Effector memory CD8-positive, alpha-beta T cell (primary cell): ENCODE measurements at regions not wholly inside any gene's neighbourhood (a gene's known extent, or its start where the extent isn't known, plus 50 kb on each side); places are given as distances from the start of the nearest gene placed in this dataset.

Experiments used
- ATAC-seq: fragments of 150-1000 bp; cut with Tn5 transposase; replicated peaks from 2 replicates; pipeline ENCODE4 v1.10.0; 2021; ENCODE audit warnings: mild to moderate bottlenecking, moderate library complexity
- DNase-seq, 3 experiments: peaks; one replicate each; pipeline ENCODE4 v3.0.0; 2021
- H3K27ac Mint-ChIP-seq, 2 donors: one replicate each; pipeline ENCODE4 v1.8.0; 2022; ENCODE audit warnings: mild to moderate bottlenecking in 2 of 2, mixed read lengths in 2 of 2, moderate library complexity in 2 of 2
- H3K27me3 Mint-ChIP-seq, 2 donors: one replicate each; pipeline ENCODE4 v1.8.0; 2022; ENCODE audit warnings: mixed read lengths in 2 of 2
- H3K36me3 Mint-ChIP-seq: one replicate; pipeline ENCODE4 v1.8.0; 2022; ENCODE audit warnings: mild to moderate bottlenecking, moderate library complexity, mixed read lengths; ENCODE audit not compliant: insufficient read depth
- H3K4me1 Mint-ChIP-seq, 2 donors: one replicate each; pipeline ENCODE4 v1.8.0; 2022; ENCODE audit warnings: low read depth in 2 of 2, mixed read lengths in 2 of 2
- H3K4me3 Mint-ChIP-seq, 2 donors: one replicate each; pipeline ENCODE4 v1.8.0; 2022; ENCODE audit warnings: mild to moderate bottlenecking in 2 of 2, mixed read lengths in 2 of 2, moderate library complexity in 2 of 2
- H3K9me3 Mint-ChIP-seq, 2 donors: one replicate each; pipeline ENCODE4 v1.8.0; 2022; ENCODE audit warnings: mixed read lengths in 2 of 2

DNA sequence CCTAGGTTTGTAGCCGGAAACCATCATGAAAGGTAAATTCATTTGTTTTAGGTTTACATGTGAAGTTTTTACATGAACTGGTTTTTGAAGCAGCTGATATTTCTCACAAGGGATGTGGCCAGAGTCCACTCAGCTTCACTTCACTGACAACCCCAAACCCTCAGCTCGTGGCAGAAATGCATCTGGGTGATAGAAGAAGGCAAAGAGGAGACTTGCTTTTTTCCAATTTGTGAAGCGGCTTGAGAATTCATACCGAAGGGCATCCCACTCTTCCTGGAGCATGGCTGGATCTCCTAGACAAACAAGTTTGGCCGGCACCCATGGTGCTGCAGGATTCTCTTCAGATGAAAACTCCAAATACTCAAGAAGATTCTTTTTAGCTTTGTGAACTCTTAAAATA lies 392.8 kb upstream of the CNR1 start:
- no peak overlapping the region for H3K4me3 Mint-ChIP-seq
- ATAC-seq: no peak
- no peak overlapping the region for H3K27ac Mint-ChIP-seq
- H3K27me3 Mint-ChIP-seq: peaks cover 2 to 12% of the 10 kb centered on the region in 2 donors
- peaks cover 2% of the 10 kb centered on the region for H3K36me3 Mint-ChIP-seq
- H3K9me3 Mint-ChIP-seq: no peaks in the 10 kb centered on the region
- H3K4me1 Mint-ChIP-seq: no peaks in the 10 kb centered on the region
- no peak for DNase-seq

DNA sequence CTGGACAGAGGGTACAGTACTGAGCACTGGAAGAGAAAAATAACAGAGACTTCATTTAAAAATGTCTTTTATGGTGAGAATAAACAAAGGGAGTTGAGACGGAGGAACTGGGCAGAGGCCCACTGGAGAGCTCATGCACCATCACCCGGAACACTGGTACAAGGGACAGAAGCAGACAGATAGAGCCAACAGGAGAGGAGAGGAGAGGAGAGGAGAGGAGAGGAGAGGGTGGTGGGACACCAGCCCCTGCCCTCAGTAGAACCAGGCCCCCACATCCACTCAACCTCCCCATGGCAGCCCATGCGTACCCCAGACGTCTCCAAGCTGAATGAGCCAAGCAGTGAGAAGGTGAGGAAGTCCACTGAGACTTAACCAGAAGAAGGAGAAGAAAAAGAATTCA lies 390.5 kb upstream of the CNR1 start:
- Mint-ChIP-seq H3K4me1 (no peaks in the 10 kb centered on the region), H3K9me3 (no peaks in the 10 kb centered on the region), H3K27ac (no peak overlapping the region), H3K4me3 (no peak overlapping the region), H3K36me3 (peaks cover 2% of the 10 kb centered on the region), H3K27me3 (peaks cover 0 to 12% of the 10 kb centered on the region in 2 donors)
- no peak for DNase-seq
- no peak for ATAC-seq

DNA sequence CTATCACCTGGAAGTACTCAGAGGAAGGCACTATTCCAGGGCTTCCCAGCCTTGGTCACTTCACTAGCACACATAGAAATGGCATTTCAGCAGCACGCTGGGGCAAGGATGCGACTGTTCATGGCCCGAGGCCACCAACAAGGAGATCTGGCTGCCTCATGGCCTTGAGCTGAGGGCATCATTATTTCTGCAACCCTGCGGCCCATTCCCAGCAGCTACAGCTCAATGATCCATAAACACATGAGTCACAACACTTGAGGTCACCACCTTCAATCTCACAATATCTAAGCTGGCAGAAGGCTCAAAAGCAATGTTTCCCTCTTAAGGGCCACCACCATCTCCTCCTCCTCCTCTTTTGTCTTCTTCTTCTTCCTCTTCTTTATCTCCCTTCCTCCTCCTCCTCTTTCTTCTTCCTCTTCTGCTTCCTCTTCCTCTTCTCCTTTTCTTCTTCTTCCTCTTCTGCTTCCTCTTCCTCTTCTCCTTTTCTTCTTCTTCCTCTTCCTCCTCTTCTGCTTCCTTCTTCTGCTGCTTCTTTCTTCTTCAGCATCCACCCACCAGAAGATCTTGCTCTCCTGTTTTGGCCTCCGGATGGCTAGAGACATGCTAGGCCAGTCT lies 382.9 kb upstream of the CNR1 start:
- DNase-seq: no peak
- Mint-ChIP-seq H3K4me3 (no peak overlapping the region), H3K4me1 (no peaks in the 10 kb centered on the region), H3K36me3 (no peaks in the 10 kb centered on the region), H3K27me3 (peaks cover 8 to 22% of the 10 kb centered on the region in 2 donors), H3K9me3 (no peaks in the 10 kb centered on the region), H3K27ac (no peak overlapping the region)
- no peak for ATAC-seq

DNA sequence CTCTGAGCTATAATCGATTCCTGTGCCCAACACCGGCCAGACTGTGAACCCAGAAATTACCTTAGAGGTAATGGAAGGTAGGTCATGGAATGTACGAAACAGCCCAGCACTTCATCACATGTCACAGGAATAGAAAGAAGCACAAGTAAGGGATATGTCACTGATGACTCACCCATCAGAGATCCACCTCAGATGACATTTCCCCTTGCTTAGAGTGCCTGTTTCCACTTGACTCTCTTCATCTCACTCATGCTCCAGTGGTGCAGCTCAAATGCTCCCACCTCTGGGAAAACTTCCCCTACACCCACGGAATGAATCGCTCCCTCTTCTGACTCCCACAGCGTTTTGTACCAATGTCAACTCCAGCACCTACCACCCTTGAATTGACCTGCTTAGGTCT lies 381.6 kb upstream of the CNR1 start:
- no peak overlapping the region for H3K4me3 Mint-ChIP-seq

DNA sequence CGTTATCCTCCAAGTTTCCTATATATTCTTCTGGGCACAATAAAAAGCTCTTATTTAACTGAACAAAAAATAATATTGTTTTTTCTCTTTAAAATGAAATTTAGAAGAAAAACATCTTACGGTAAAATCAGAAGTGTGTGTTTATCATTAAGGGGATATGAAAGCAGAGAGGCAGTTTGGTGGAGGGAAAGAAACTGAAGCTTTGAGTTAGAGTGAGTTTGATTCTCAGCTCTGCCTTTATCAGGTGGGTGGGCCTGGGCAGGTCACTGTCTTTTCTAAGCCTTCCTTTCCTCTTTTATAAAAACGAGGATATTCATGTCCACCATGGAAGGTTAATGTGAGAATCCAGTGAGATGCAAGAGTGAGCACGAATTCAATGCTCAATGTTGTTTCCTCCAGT lies 379.8 kb upstream of the CNR1 start:
- Mint-ChIP-seq H3K4me1 (no peaks in the 10 kb centered on the region), H3K4me3 (no peak overlapping the region), H3K27me3 (peaks cover 8 to 22% of the 10 kb centered on the region in 2 donors), H3K36me3 (no peaks in the 10 kb centered on the region), H3K27ac (no peak overlapping the region), H3K9me3 (no peaks in the 10 kb centered on the region)
- ATAC-seq (no peak), DNase-seq (no peak)

More for the DNA sequence above, 381.6 kb upstream of the CNR1 start:
- peaks cover 8 to 22% of the 10 kb centered on the region in 2 donors for H3K27me3 Mint-ChIP-seq
- H3K4me1 Mint-ChIP-seq: no peaks in the 10 kb centered on the region
- no peak overlapping the region for H3K27ac Mint-ChIP-seq
- no peaks in the 10 kb centered on the region for H3K36me3 Mint-ChIP-seq
- DNase-seq: no peak
- no peaks in the 10 kb centered on the region for H3K9me3 Mint-ChIP-seq
- no peak for ATAC-seq

DNA sequence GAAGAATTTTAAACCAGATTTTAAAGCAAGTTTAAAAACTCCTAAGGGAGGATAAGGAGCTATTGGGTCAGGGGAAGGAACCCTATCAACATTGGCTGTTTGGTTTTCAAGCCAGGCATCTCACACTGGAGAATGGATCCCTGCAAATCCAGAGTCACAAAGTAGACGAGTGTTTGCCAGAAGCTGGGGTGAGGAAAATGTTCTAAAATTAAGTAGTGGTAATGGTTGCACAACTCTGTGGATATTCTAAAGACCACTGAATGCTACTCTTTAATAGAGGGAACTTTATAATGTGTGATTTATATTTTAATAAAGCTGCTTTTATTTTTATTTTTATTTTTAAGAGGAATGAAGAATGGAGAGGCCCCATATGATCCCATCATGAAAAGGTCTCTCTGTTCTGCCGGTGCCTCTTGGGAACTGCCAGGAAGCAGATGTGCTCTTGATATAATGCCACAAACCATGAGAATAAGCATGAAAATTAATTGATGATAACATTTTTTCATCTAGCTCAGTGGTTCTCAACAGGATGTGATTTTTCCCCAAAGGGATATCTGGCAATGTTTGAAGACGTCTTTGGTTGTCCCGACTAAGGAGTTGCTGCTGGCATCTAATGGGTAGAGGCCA lies 379.0 kb upstream of the CNR1 start:
- H3K27me3 Mint-ChIP-seq: peaks cover 16 to 22% of the 10 kb centered on the region in 2 donors
- H3K4me1 Mint-ChIP-seq: no peaks in the 10 kb centered on the region
- DNase-seq: no peak
- ATAC-seq: no peak
- H3K9me3 Mint-ChIP-seq: no peaks in the 10 kb centered on the region
- no peak overlapping the region for H3K4me3 Mint-ChIP-seq
- H3K27ac Mint-ChIP-seq: no peak overlapping the region
- no peaks in the 10 kb centered on the region for H3K36me3 Mint-ChIP-seq

DNA sequence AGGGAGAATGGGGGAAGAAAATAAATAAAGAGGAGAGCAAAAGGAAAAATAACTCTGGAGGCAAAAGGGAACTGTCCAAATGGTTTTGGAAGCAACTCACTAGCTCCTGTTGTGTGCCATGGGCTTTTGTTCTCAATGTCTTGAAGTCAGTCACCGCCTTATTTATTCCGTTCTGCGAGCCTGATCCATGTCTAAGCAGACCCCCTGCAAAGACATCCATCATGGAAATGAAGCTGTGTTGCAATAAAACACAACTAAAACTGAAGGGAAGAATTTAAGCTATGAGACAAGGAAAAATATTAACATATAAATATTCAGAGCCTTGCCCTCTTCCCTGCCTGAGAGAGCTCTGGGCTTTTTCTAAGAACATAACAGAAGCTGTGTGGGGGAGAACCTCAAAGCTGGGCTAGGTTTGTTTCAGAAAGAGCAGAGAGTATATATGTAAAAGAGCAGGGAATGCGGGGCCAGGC lies 373.2 kb upstream of the CNR1 start:
- Mint-ChIP-seq H3K36me3 (no peaks in the 10 kb centered on the region), H3K27ac (no peak overlapping the region), H3K4me1 (no peaks in the 10 kb centered on the region), H3K9me3 (peaks cover 0 to under 1% of the 10 kb centered on the region in 2 donors), H3K4me3 (no peak overlapping the region), H3K27me3 (peaks cover 46 to 61% of the 10 kb centered on the region in 2 donors)
- ATAC-seq (no peak), DNase-seq (no peak)

DNA sequence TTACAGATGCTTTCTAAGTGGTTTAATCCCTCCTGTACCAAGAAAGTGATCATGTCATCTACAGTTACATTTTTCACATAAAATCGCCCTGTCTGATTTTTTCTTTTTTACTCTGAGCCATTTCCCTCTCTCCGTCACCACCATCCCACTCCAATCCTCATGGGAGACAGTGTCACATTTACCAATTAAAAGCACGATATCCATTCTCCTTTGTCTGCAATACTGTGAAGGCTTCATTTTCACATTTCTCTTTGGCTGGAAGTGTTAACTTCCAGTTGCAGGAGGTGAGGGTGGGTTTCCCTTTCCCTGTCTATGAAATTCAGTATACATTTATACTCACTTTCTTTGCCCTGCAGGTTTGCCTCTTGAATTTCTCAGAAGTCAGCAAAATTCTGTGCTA lies 372.7 kb upstream of the CNR1 start:
- Mint-ChIP-seq H3K36me3 (no peaks in the 10 kb centered on the region), H3K9me3 (peaks cover 0 to 1% of the 10 kb centered on the region in 2 donors), H3K4me3 (no peak overlapping the region), H3K4me1 (no peaks in the 10 kb centered on the region), H3K27ac (no peak overlapping the region), H3K27me3 (peaks cover 49 to 65% of the 10 kb centered on the region in 2 donors)
- ATAC-seq: no peak
- DNase-seq: no peak

DNA sequence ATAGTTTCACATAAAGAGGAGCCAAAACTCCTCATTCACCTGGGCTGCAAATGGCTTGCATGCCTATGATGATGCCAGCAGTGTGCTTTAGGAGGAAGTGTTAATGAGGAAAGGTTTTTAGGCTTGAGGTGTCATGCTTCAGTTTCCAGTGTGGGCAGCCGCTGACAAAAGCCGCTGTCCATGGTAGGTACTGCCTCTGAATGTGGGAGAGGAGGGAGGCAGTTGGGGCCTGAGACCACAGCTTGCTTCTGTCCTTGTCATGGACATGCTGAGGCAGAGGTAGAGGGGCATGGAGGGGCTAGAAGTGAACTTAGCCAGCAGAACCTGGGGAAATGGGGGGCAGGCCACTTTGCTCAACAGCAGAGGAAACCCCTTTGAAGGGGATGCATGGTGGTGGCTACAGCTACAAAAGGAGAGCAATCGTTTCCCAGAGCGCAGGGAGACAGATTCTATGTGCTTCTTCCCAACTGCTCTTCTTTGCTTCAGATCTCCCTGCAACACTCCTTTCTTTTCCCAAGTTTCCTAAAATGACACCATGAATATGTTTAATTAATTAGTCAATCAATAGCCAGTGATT lies 372.1 kb upstream of the CNR1 start:
- Mint-ChIP-seq H3K36me3 (no peaks in the 10 kb centered on the region), H3K9me3 (peaks cover 0 to 1% of the 10 kb centered on the region in 2 donors), H3K4me3 (no peak overlapping the region), H3K27ac (no peak overlapping the region), H3K27me3 (peaks cover 49 to 70% of the 10 kb centered on the region in 2 donors), H3K4me1 (no peaks in the 10 kb centered on the region)
- ATAC-seq: no peak
- no peak for DNase-seq

DNA sequence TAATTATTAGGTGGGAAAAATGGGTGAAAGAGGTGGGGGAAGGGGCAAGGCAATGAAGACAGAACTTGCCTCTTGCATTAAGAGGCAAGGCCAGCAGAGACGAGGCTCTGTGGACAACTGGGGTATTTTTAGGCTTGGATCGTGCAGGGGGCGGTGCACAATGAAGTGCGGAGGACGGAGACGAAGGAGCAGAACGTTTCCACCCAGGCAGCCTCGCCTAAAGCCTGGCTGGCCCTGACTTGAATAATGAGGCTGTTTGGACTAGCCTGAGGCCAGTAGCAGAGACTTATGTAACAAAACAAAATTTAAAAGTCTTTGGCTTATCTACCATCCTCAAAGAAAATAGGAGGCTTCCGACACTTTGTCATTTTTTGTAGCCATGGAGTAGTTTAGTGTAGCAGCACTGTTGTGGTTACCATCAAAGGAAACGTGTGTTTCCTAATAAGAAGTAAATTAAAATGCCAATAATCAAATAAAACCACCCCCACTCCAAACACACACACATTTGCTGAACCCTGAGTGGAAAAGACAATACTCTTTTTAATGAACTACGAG lies 370.0 kb upstream of the CNR1 start:
- DNase-seq (no peak), ATAC-seq (no peak)
- Mint-ChIP-seq H3K27me3 (peaks cover 49 to 74% of the 10 kb centered on the region in 2 donors), H3K4me1 (no peaks in the 10 kb centered on the region), H3K9me3 (peaks cover 0 to 1% of the 10 kb centered on the region in 2 donors), H3K27ac (no peak overlapping the region), H3K36me3 (no peaks in the 10 kb centered on the region), H3K4me3 (no peak overlapping the region)

DNA sequence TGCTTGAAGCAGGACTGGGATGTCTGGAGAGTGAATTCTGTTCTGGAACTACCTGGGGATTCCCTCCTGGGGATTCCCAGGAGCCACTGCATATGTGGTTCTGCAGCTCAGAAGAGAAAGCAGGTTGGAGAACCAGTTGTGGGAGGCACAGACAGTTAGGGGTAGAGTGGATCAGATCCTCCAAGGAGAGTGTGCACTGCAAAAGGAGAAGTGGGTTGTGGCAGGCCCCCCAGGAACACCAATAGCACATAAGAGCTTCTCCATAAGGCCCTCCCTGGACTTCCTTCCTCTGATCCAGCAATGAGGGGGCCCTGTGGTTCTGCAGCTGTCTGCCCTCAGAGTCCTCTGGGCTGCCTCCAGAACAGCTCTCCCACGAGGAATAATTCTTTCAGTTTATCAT lies 369.2 kb upstream of the CNR1 start:
- DNase-seq (no peak), ATAC-seq (no peak)
- Mint-ChIP-seq H3K36me3 (no peaks in the 10 kb centered on the region), H3K27me3 (peaks cover 52 to 74% of the 10 kb centered on the region in 2 donors), H3K27ac (no peak overlapping the region), H3K4me1 (no peaks in the 10 kb centered on the region), H3K4me3 (no peak overlapping the region), H3K9me3 (peaks cover 0 to 1% of the 10 kb centered on the region in 2 donors)

DNA sequence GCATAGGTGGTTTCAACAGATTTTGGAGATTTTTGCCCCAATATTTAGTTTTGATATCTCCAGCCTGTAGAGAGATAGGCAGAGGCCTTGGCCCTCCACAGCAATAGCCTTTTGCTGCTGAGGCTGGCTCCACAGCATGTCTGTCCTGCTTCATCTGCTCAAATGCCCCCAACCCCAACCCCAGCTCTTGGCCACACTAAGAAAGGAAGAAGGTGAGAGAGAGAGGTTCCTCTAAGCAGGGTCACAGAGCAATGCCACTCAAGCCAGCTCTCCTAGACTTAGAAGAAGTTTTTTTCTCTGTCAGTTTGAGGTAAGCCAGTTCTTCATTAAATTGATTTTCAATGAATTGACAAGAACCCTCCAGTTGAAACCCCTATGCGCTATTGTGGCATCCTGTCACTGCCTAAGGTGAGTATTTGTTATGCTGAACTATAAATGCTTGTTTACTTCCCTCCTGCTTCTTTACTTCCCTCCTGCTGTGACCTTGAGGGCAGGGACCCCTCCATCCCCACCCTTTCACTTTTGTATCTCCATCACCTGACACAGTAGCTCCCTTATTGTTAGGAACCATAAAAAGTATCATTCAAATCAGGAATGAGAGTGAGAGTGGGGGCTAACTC lies 366.2 kb upstream of the CNR1 start:
- H3K4me3 Mint-ChIP-seq: no peak overlapping the region
- no peaks in the 10 kb centered on the region for H3K4me1 Mint-ChIP-seq
- no peaks in the 10 kb centered on the region for H3K36me3 Mint-ChIP-seq
- H3K9me3 Mint-ChIP-seq: peaks cover 0 to 1% of the 10 kb centered on the region in 2 donors
- ATAC-seq (no peak), DNase-seq (no peak)
- no peak overlapping the region for H3K27ac Mint-ChIP-seq
- H3K27me3 Mint-ChIP-seq: peaks cover 42 to 79% of the 10 kb centered on the region in 2 donors

DNA sequence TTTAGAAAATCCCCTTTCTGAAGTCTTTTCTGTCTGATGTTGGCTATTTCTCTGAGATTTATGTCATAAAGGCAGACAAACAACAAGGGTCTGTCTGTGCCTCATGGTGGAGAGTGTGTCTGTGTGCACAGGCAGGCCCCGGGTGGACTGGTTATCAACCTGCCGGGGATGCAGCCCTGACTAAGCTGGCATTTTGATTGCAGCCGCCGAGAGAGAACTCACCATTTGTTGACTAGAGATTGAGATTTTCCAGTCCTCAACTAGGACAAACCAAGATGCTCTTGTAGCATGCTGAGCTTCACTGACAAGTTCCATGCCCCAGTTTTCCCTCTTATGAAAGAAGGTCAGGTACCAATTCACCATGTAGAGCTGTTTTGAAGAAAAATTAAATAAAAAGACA lies 363.6 kb upstream of the CNR1 start:
- ATAC-seq (no peak), DNase-seq (no peak)
- Mint-ChIP-seq H3K4me1 (no peaks in the 10 kb centered on the region), H3K9me3 (peaks cover 0 to 1% of the 10 kb centered on the region in 2 donors), H3K27me3 (peaks cover 18 to 58% of the 10 kb centered on the region in 2 donors), H3K36me3 (no peaks in the 10 kb centered on the region), H3K4me3 (no peak overlapping the region), H3K27ac (no peak overlapping the region)
